Left lung (tissue), 4 donors: ENCODE measurements at regions not wholly inside any gene's neighbourhood (a gene's known extent, or its start where the extent isn't known, plus 50 kb on each side); places are given as distances from the start of the nearest gene placed in this dataset.

Experiments
- ATAC-seq: fragments of 200-7000 bp; cut with Tn5 transposase; one replicate; pipeline ENCODE4 v1.9.1; 2020; ENCODE audit warnings: moderate library complexity
- DNase-seq, 4 donors: peaks; one replicate each; pipeline ENCODE4 v3.0.0-alpha.2; 2013 to 2020
- H3K27ac ChIP-seq, 2 donors: fragments of 200-600 bp; sonication (generic) in 1 of 2; one replicate each; pipeline versions ENCODE4 v1.5.0 to v1.8.0; 2020 to 2021
- H3K27me3 ChIP-seq, 2 donors: fragments of 200-600 bp; sonication (generic) in 1 of 2; one replicate each; pipeline versions ENCODE4 v1.5.0 to v1.8.0; 2020 to 2021
- H3K36me3 ChIP-seq, 2 donors: fragments of 200-600 bp; sonication (generic) in 1 of 2; one replicate each; pipeline versions ENCODE4 v1.5.0 to v1.8.0; 2020 to 2021
- H3K4me1 ChIP-seq, 2 donors: fragments of 200-600 bp; one replicate each; pipeline ENCODE4 v1.8.0; 2021
- H3K4me3 ChIP-seq, 2 donors: fragments of 200-600 bp; sonication (generic) in 1 of 2; one replicate each; pipeline versions ENCODE4 v1.5.0 to v1.8.0; 2020 to 2021; ENCODE audit warnings: mild to moderate bottlenecking in 1 of 2
- H3K9me3 ChIP-seq, 2 donors: fragments of 200-600 bp; sonication (generic) in 1 of 2; one replicate each; pipeline versions ENCODE4 v1.5.0 to v1.8.0; 2020 to 2021
- CTCF ChIP-seq, 2 donors: fragments of 200-600 bp; sonication (generic) in 1 of 2; IDR thresholded peaks; one replicate each; pipeline versions ENCODE4 v1.5.0 to v1.8.0; 2021; ENCODE audit warnings: antibody characterized with exemption in 2 of 2
- intact Hi-C, 2 donors: fragments of 100-400 bp; cut with DNase I; formaldehyde crosslinking; loops; one replicate each; pipeline versions ENCODE4 v1.11.2 to v1.14.2; 2022
- donor health status: DM: no; HTN: yes; CAD: no.
- donor health status: DM: no; HTN: no; CAD: no.

- no peaks in the 10 kb centered on the region for H3K4me1 ChIP-seq
- no peak overlapping the region for H3K4me3 ChIP-seq
- H3K27ac ChIP-seq = no peak overlapping the region
- no peak for TF ChIP-seq CTCF (IDR thresholded peaks at IDR 0.05)
- H3K36me3 ChIP-seq = no peaks in the 10 kb centered on the region
- intact Hi-C loops = no loop called here
- no peaks in the 10 kb centered on the region for H3K9me3 ChIP-seq
- H3K27me3 ChIP-seq = no peaks in the 10 kb centered on the region
- DNase-seq (no peak), ATAC-seq (no peak)
Measured at GRCh38 chr19:30853036-30853435, 480.9 kb downstream of the ZNF536 start.

GRCh38 chr19:30852168-30852567 is 480.0 kb downstream of the ZNF536 start:
- TF ChIP-seq CTCF (IDR thresholded peaks at IDR 0.05) = no peak
- Histone ChIP-seq H3K4me3 (no peak overlapping the region), H3K27me3 (no peaks in the 10 kb centered on the region), H3K9me3 (no peaks in the 10 kb centered on the region), H3K27ac (no peak overlapping the region), H3K4me1 (no peaks in the 10 kb centered on the region), H3K36me3 (no peaks in the 10 kb centered on the region)
- no peak for DNase-seq
- intact Hi-C loops = no loop called here
- ATAC-seq = no peak

- intact Hi-C loops = no loop called here
Measured at GRCh38 chr19:30851646-30852045, 479.5 kb downstream of the ZNF536 start.

GRCh38 chr19:30848636-30849425 is 476.6 kb downstream of the ZNF536 start:
- no peaks in the 10 kb centered on the region for H3K4me1 ChIP-seq
- no peak for TF ChIP-seq CTCF (IDR thresholded peaks at IDR 0.05)
- H3K27ac ChIP-seq = no peak overlapping the region
- no peak overlapping the region for H3K4me3 ChIP-seq
- peak in 2 of 4 donors; percentile 40 to 64 for DNase-seq
- intact Hi-C loops = no loop called here
- no peak for ATAC-seq
- H3K36me3 ChIP-seq = no peaks in the 10 kb centered on the region
- H3K9me3 ChIP-seq = no peaks in the 10 kb centered on the region
- no peaks in the 10 kb centered on the region for H3K27me3 ChIP-seq

More at GRCh38 chr19:30851646-30852045, 479.5 kb downstream of the ZNF536 start:
- no peak for TF ChIP-seq CTCF (IDR thresholded peaks at IDR 0.05)
- H3K4me1 ChIP-seq = no peaks in the 10 kb centered on the region
- H3K27me3 ChIP-seq = no peaks in the 10 kb centered on the region
- ATAC-seq (no peak), DNase-seq (no peak)
- H3K9me3 ChIP-seq = no peaks in the 10 kb centered on the region
- no peaks in the 10 kb centered on the region for H3K36me3 ChIP-seq
- H3K27ac ChIP-seq = no peak overlapping the region
- H3K4me3 ChIP-seq = no peak overlapping the region

GRCh38 chr19:30846102-30846501 is 473.9 kb downstream of the ZNF536 start:
- TF ChIP-seq CTCF (IDR thresholded peaks at IDR 0.05) = no peak
- H3K27me3 ChIP-seq = no peaks in the 10 kb centered on the region
- intact Hi-C loops = no loop called here

More at GRCh38 chr19:30846102-30846501, 473.9 kb downstream of the ZNF536 start:
- no peaks in the 10 kb centered on the region for H3K4me1 ChIP-seq
- ATAC-seq (no peak), DNase-seq (no peak)
- no peak overlapping the region for H3K4me3 ChIP-seq
- H3K27ac ChIP-seq = no peak overlapping the region
- no peaks in the 10 kb centered on the region for H3K36me3 ChIP-seq
- H3K9me3 ChIP-seq = no peaks in the 10 kb centered on the region
